Mesodermal cell (in vitro differentiated cells): ENCODE measurements at regions not wholly inside any gene's neighbourhood (a gene's known extent, or its start where the extent isn't known, plus 50 kb on each side); places are given as distances from the start of the nearest gene placed in this dataset.
"Not testable (repeated sequence)": the region's sequence is repeated elsewhere in the genome, so short reads cannot be mapped to it uniquely, and the experiment has no call there.

Experiments used
- H3K27ac ChIP-seq: 2 replicates; pipeline ENCODE4 v1.7.0; 2013; ENCODE audit warnings: mild to moderate bottlenecking, low read depth, low read length, moderate library complexity; ENCODE audit not compliant: severe bottlenecking
- H3K36me3 ChIP-seq: 2 replicates; pipeline ENCODE4 v1.7.1; 2013; ENCODE audit warnings: mild to moderate bottlenecking, low read length, moderate library complexity; ENCODE audit not compliant: control insufficient read depth, insufficient read depth
- H3K4me1 ChIP-seq: one replicate; pipeline ENCODE4 v1.7.1; 2013; ENCODE audit warnings: mild to moderate bottlenecking, low read length; ENCODE audit not compliant: insufficient read depth, control insufficient read depth, poor library complexity, severe bottlenecking
- H3K4me3 ChIP-seq: 2 replicates; pipeline ENCODE4 v1.7.0; 2013; ENCODE audit warnings: low read length, control low read depth, mild to moderate bottlenecking; ENCODE audit not compliant: insufficient read depth, poor library complexity, severe bottlenecking; ENCODE audit errors: extremely low read depth
- H3K9me3 ChIP-seq: 2 replicates; pipeline ENCODE4 v1.7.1; 2013; ENCODE audit warnings: mild to moderate bottlenecking, low read length, moderate library complexity; ENCODE audit not compliant: control insufficient read depth
- WGBS, 2 experiments: methylation state at CpG; one replicate each; pipeline ENCODE4 v1.1.5; 2013; ENCODE audit warnings: missing lambda C conversion rate in 2 of 2; ENCODE audit not compliant: insufficient coverage in 2 of 2; 5-methylcytosine and 5-hydroxymethylcytosine counted together

GRCh38 chr12:58728397-58728796, 191.9 kb downstream of the LRIG3 start:
- WGBS, 2 experiments, result no CpG with 5 or more reads among the region's 1 CpG
- no peaks in the 10 kb centered on the region for H3K9me3 ChIP-seq
- no peak overlapping the region for H3K27ac ChIP-seq
- H3K36me3 ChIP-seq, result no peaks in the 10 kb centered on the region
- H3K4me1 ChIP-seq, result no peaks in the 10 kb centered on the region
- H3K4me3 ChIP-seq, result no peak overlapping the region

- H3K4me1 ChIP-seq, result no peaks in the 10 kb centered on the region
- no peak overlapping the region for H3K27ac ChIP-seq
- H3K9me3 ChIP-seq, result no peaks in the 10 kb centered on the region
These were observed 189.2 kb downstream of the LRIG3 start for GRCh38 chr12:58731096-58731495.

GRCh38 chr12:58732894-58733293, 187.4 kb downstream of the LRIG3 start:
- no peaks in the 10 kb centered on the region for H3K9me3 ChIP-seq
- H3K4me3 ChIP-seq, result no peak overlapping the region
- H3K4me1 ChIP-seq, result no peaks in the 10 kb centered on the region
- no peaks in the 10 kb centered on the region for H3K36me3 ChIP-seq
- WGBS, 2 experiments, result no CpG with 5 or more reads among the region's 3 CpGs
- no peak overlapping the region for H3K27ac ChIP-seq

More at GRCh38 chr12:58731096-58731495, 189.2 kb downstream of the LRIG3 start:
- no peaks in the 10 kb centered on the region for H3K36me3 ChIP-seq
- no peak overlapping the region for H3K4me3 ChIP-seq

- H3K36me3 ChIP-seq, result no peaks in the 10 kb centered on the region
- no peaks in the 10 kb centered on the region for H3K9me3 ChIP-seq
- H3K27ac ChIP-seq, result no peak overlapping the region
- H3K4me1 ChIP-seq, result no peaks in the 10 kb centered on the region
- no CpG with 5 or more reads among the region's 2 CpGs for WGBS, 2 experiments
- no peak overlapping the region for H3K4me3 ChIP-seq
These were observed 179.1 kb downstream of the LRIG3 start for GRCh38 chr12:58741226-58741625.

GRCh38 chr12:58745348-58746125, 174.8 kb downstream of the LRIG3 start:
- Histone ChIP-seq H3K4me1 (no peaks in the 10 kb centered on the region), H3K9me3 (no peaks in the 10 kb centered on the region), H3K27ac (no peak overlapping the region), H3K4me3 (no peak overlapping the region), H3K36me3 (no peaks in the 10 kb centered on the region)
- WGBS, 2 experiments, result 73 to 89% methylated on average over 3 to 4 of the region's 4 CpGs

- Histone ChIP-seq H3K4me3 (no peak overlapping the region), H3K36me3 (no peaks in the 10 kb centered on the region), H3K4me1 (no peaks in the 10 kb centered on the region), H3K27ac (no peak overlapping the region), H3K9me3 (no peaks in the 10 kb centered on the region)
- 71 to 75% methylated on average over 2 of the region's 2 CpGs for WGBS, 2 experiments
These were observed 172.8 kb downstream of the LRIG3 start for GRCh38 chr12:58747533-58747932.

- Histone ChIP-seq H3K36me3 (no peaks in the 10 kb centered on the region), H3K27ac (no peak overlapping the region), H3K9me3 (no peaks in the 10 kb centered on the region), H3K4me1 (no peaks in the 10 kb centered on the region), H3K4me3 (no peak overlapping the region)
- 92 to 96% methylated on average over 2 to 3 of the region's 3 CpGs for WGBS, 2 experiments
These were observed 169.8 kb downstream of the LRIG3 start for GRCh38 chr12:58750484-58750883.

GRCh38 chr12:58757422-58757821, 162.9 kb downstream of the LRIG3 start:
- no peaks in the 10 kb centered on the region for H3K4me1 ChIP-seq
- no peak overlapping the region for H3K27ac ChIP-seq
- 87 to 96% methylated on average over 6 of the region's 7 CpGs for WGBS, 2 experiments
- no peaks in the 10 kb centered on the region for H3K36me3 ChIP-seq
- H3K4me3 ChIP-seq, result no peak overlapping the region
- H3K9me3 ChIP-seq, result no peaks in the 10 kb centered on the region

- H3K4me1 ChIP-seq, H3K9me3 ChIP-seq, H3K4me3 ChIP-seq, H3K27ac ChIP-seq, H3K36me3 ChIP-seq: not testable (repeated sequence)
- WGBS, 2 experiments, result no CpG with 5 or more reads among the region's 1 CpG
These were observed 160.6 kb downstream of the LRIG3 start for GRCh38 chr12:58759745-58760144.

- H3K27ac ChIP-seq, result no peak overlapping the region
- no peaks in the 10 kb centered on the region for H3K9me3 ChIP-seq
- H3K4me1 ChIP-seq, result no peaks in the 10 kb centered on the region
- no peak overlapping the region for H3K4me3 ChIP-seq
- 86% methylated on average over 1 of the region's 1 CpG for WGBS, 2 experiments
- no peaks in the 10 kb centered on the region for H3K36me3 ChIP-seq
These were observed 159.0 kb downstream of the LRIG3 start for GRCh38 chr12:58761308-58761707.

GRCh38 chr12:58764100-58764953, 156.0 kb downstream of the LRIG3 start:
- no CpG with 5 or more reads among the region's 6 CpGs for WGBS, 2 experiments
- no peak overlapping the region for H3K27ac ChIP-seq
- H3K4me1 ChIP-seq, result no peaks in the 10 kb centered on the region
- no peak overlapping the region for H3K4me3 ChIP-seq
- H3K36me3 ChIP-seq, result no peaks in the 10 kb centered on the region
- no peaks in the 10 kb centered on the region for H3K9me3 ChIP-seq
